Right lobe of liver (tissue), 6 donors: ENCODE measurements at regions not wholly inside any gene's neighbourhood (a gene's known extent, or its start where the extent isn't known, plus 50 kb on each side); places are given as distances from the start of the nearest gene placed in this dataset.
A peak's percentile ranks its signal among the peaks of the same experiment; 100 is the strongest.

Experiments
- ATAC-seq, 4 donors: fragments of 200-7000 bp; cut with Tn5 transposase; one replicate each; pipeline ENCODE4 v1.9.1; 2020; ENCODE audit warnings: mild to moderate bottlenecking in 4 of 4, moderate library complexity in 4 of 4
- DNase-seq, 3 donors: peaks; one replicate each; pipeline ENCODE4 v3.0.0-alpha.2; 2020
- H3K27ac ChIP-seq, 3 donors: fragments of 200-600 bp; one replicate each; pipeline ENCODE4 v1.8.0; 2022
- H3K27me3 ChIP-seq, 2 donors: fragments of 200-600 bp; one replicate each; pipeline ENCODE4 v1.8.0; 2022
- H3K36me3 ChIP-seq, 4 donors: fragments of 200-600 bp; sonication (generic) in 1 of 4; one replicate each; pipeline versions ENCODE4 v1.5.1 to v1.8.0; 2017 to 2022; ENCODE audit warnings: control low read depth in 1 of 4
- H3K4me1 ChIP-seq, 4 donors: fragments of 200-600 bp; sonication (generic) in 1 of 4; one replicate each; pipeline versions ENCODE4 v1.5.1 to v1.8.0; 2017 to 2022; ENCODE audit warnings: control low read depth in 1 of 4
- H3K4me3 ChIP-seq, 3 donors: fragments of 200-600 bp; one replicate each; pipeline ENCODE4 v1.8.0; 2022
- H3K9me3 ChIP-seq, 4 donors: fragments of 200-600 bp; sonication (generic) in 1 of 4; one replicate each; pipeline versions ENCODE4 v1.5.1 to v1.8.0; 2017 to 2022; ENCODE audit warnings: control low read depth in 1 of 4
- CTCF ChIP-seq, 4 donors: fragments of 200-600 bp in 3 of 4; fragments of 450-650 bp in 1 of 4; IDR thresholded peaks; one replicate each; pipeline versions ENCODE4 v1.5.1 to v1.8.0; 2016 to 2022; ENCODE audit warnings: antibody characterized with exemption in 4 of 4, mild to moderate bottlenecking in 2 of 4
- POLR2A ChIP-seq: fragments of 450-650 bp; IDR thresholded peaks from one replicate; pipeline ENCODE4 v1.6.1; 2017; ENCODE audit warnings: antibody characterized with exemption, mild to moderate bottlenecking
- WGBS: methylation state at CpG from one replicate; pipeline ENCODE4 v1.1.6; 2018; ENCODE audit warnings: low coverage, low lambda C conversion rate; ENCODE audit not compliant: insufficient coverage; ENCODE audit errors: missing lambda C conversion rate; 5-methylcytosine and 5-hydroxymethylcytosine counted together
- intact Hi-C, 2 donors: fragments of 100-400 bp; cut with DNase I; formaldehyde crosslinking; loops; one replicate each; pipeline versions ENCODE4 v1.11.2 to v1.14.1; 2022
- donor health status: DM: no; HTN: yes; CAD: no.
- donor health status: DM: no; HTN: no; CAD: no.
- donor health status: DM: no; HTN: no; CAD: no.
- donor health status: DM: no; HTN: yes; CAD: no.
- donor health status: DM: no; HTN: yes; CAD: no.

- Histone ChIP-seq H3K9me3 (no peaks in the 10 kb centered on the region), H3K27me3 (no peaks in the 10 kb centered on the region), H3K4me1 (no peaks in the 10 kb centered on the region), H3K4me3 (no peak overlapping the region), H3K27ac (no peak overlapping the region), H3K36me3 (no peaks in the 10 kb centered on the region)
- 38% methylated on average over 6 of the region's 6 CpGs for WGBS
- DNase-seq: no peak
- no peak for TF ChIP-seq POLR2A
- TF ChIP-seq CTCF (IDR thresholded peaks at IDR 0.05): peak; percentile 63 to 80 (median 75)
- intact Hi-C loops: loop anchor here in 1 of 2 donors (5.0 to 10.0 kb wide), 2 partner anchors 230 to 333 kb away; no protein-coding TSS in a partner anchor
- peak; percentile 77 to 82 (median 80) for ATAC-seq
These were observed 167.9 kb downstream of the SMIM20 start for GRCh38 chr4:26081795-26082498.

GRCh38 chr4:26082565-26082964 lies 168.5 kb downstream of the SMIM20 start:
- TF ChIP-seq CTCF (IDR thresholded peaks at IDR 0.05) (no peak), POLR2A (no peak)
- intact Hi-C loops: loop anchor here in 1 of 2 donors (5.0 to 10.0 kb wide), 2 partner anchors 230 to 332 kb away; no protein-coding TSS in a partner anchor

GRCh38 chr4:26083987-26084386 lies 170.0 kb downstream of the SMIM20 start:
- Histone ChIP-seq H3K4me1 (no peaks in the 10 kb centered on the region), H3K4me3 (no peak overlapping the region), H3K36me3 (no peaks in the 10 kb centered on the region), H3K27ac (no peak overlapping the region), H3K9me3 (no peaks in the 10 kb centered on the region), H3K27me3 (no peaks in the 10 kb centered on the region)
- TF ChIP-seq CTCF (IDR thresholded peaks at IDR 0.05) (no peak), POLR2A (no peak)
- DNase-seq (no peak), ATAC-seq (no peak)
- intact Hi-C loops: loop anchor here in 1 of 2 donors (5.0 to 10.0 kb wide), 2 partner anchors 228 to 331 kb away; no protein-coding TSS in a partner anchor
- 66% methylated on average over 3 of the region's 4 CpGs for WGBS

More at GRCh38 chr4:26082565-26082964, 168.5 kb downstream of the SMIM20 start:
- H3K36me3 ChIP-seq: no peaks in the 10 kb centered on the region
- ATAC-seq (no peak), DNase-seq (no peak)
- H3K4me1 ChIP-seq: no peaks in the 10 kb centered on the region
- no peak overlapping the region for H3K4me3 ChIP-seq
- WGBS: 41% methylated on average over 5 of the region's 5 CpGs
- no peaks in the 10 kb centered on the region for H3K27me3 ChIP-seq
- no peak overlapping the region for H3K27ac ChIP-seq
- no peaks in the 10 kb centered on the region for H3K9me3 ChIP-seq

- TF ChIP-seq CTCF (IDR thresholded peaks at IDR 0.05): no peak
- no peak for TF ChIP-seq POLR2A
- no peak for DNase-seq
- no peaks in the 10 kb centered on the region for H3K27me3 ChIP-seq
- H3K36me3 ChIP-seq: no peaks in the 10 kb centered on the region
- no peaks in the 10 kb centered on the region for H3K4me1 ChIP-seq
- H3K4me3 ChIP-seq: no peak overlapping the region
- no peak overlapping the region for H3K27ac ChIP-seq
- H3K9me3 ChIP-seq: no peaks in the 10 kb centered on the region
- intact Hi-C loops: loop anchor here in 1 of 2 donors (5.0 to 10.0 kb wide), 2 partner anchors 228 to 330 kb away; no protein-coding TSS in a partner anchor
- ATAC-seq: no peak
- WGBS: 66% methylated on average over 4 of the region's 4 CpGs
These were observed 170.4 kb downstream of the SMIM20 start for GRCh38 chr4:26084414-26084813.
